HG02973 (cell line): ENCODE measurements at regions not wholly inside any gene's neighbourhood (a gene's known extent, or its start where the extent isn't known, plus 50 kb on each side); places are given as distances from the start of the nearest gene placed in this dataset.
"Not testable (repeated sequence)": the region's sequence is repeated elsewhere in the genome, so short reads cannot be mapped to it uniquely, and the experiment has no call there.

ENCODE experiments used
- ATAC-seq: cut with Tn5 transposase; IDR thresholded peaks from one replicate; pipeline ENCODE4 v1.9.1; 2021; ENCODE audit warnings: moderate library complexity; ENCODE audit not compliant: unreplicated experiment

DNA sequence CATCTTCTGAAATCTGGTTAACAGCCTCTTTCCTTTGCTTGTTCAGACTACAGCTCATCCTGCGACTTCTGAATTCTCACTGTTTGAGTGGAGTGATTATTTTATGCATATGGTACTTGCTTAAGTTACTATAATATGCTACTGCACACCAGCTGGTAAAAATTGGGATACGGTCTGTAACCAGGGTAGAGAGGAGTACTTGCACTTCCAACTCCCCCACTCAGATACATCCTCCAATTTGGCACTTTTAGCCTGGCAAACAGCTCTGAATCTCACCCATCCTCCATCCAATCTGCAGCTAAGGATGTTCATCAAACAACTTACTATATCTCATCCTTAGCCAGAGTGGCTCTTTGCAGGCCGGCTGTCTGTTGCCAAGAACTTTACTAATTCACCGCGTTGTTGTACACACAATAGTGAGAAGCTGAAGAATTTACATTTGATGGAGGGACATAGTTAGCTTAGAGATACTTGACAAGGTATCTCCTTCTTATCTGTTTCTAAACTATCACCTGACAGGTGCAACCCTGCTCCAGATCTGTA, 1323.6 kb upstream of the ALCAM start:
- ATAC-seq = not testable (repeated sequence)

- ATAC-seq = no peak
Observed at GRCh38 chr3:104044002-104044401, 1322.7 kb upstream of the ALCAM start.

DNA sequence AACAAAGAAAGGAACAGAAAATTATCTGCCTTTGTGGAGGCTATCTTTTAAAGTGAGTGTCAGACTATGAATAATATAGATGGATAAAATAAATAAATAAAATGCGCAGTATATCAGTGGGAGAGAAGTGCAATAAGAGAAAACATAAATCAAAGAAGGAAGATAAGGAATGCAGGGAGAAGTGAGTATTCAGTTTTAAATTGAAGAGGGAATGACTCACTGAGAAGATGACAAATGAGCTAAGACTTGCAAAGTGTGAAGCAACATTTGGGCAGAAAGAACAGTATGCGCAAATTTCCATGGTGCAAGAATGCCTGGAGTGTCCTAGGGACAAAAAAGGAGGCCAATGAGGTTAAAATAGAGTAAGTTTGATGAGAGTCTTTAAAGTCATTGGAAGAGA, 1300.1 kb upstream of the ALCAM start:
- ATAC-seq = no peak

DNA sequence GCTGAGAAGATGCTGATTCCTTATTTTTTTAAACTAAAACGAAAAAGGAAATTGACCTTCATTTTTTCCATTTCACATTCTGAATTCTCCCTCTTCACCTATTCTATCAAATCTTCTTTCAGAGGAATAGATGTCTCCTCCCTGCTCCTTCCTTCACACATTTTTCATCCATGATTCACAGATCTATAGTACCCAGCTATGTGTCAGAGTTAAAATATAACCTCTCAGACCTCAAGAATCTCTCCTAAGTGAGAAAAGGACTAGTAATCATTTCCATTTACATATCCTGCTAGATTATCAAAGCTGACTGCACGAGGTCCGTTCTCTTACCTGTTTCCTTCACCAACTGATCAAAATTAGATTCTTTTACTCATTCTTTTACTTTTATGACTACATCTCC, 1297.6 kb upstream of the ALCAM start:
- ATAC-seq = no peak

GRCh38 chr3:104070906-104071305, 1295.8 kb upstream of the ALCAM start:
- no peak for ATAC-seq

DNA sequence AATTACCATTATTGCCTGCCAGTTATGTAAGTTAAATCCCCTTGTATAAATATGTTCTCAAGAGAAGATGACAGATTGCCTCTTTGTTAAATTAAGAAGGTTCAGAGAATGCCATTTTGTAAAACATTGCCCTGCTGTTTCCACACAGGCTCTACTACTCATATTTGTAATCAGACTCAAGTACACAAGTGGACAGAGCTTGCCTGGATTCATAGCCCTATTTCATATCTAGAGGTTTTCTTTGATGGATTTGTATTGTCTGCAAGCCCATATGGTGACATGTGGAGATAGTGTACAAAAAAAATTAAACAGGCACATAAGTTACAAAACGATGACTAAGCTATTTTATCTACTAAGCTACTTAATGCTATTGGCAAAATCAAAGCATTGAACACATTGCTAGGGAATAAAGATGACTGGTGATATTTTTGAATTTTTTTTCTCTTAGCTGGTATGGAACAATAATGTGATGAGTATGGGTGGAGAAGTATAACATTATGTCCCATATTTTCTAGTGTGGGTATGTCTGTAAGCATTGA, 1286.6 kb upstream of the ALCAM start:
- ATAC-seq = no peak

GRCh38 chr3:104088738-104089137, 1278.0 kb upstream of the ALCAM start:
- ATAC-seq = no peak

DNA sequence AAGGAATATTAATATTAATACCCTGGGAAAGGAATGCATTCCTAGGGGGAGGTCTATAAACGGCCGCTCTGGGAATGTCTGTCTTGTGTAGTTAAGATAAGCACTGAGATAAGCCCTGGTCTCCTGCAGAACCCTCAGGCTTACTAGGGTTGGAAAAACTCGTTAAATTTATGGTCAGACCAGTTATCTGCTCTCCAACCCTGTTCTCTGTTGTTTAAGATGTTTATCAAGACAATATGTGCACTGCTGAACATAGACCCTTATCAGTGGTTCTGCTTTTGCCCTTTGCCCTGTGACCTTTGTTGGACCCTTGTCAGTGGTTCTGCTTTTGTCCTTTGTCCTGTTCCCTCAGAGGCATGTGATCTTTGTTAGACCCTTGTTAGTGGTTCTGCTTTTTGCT, 1276.7 kb upstream of the ALCAM start:
- ATAC-seq = not testable (repeated sequence)

- ATAC-seq = no peak
Observed at GRCh38 chr3:104101736-104102135, 1265.0 kb upstream of the ALCAM start.

DNA sequence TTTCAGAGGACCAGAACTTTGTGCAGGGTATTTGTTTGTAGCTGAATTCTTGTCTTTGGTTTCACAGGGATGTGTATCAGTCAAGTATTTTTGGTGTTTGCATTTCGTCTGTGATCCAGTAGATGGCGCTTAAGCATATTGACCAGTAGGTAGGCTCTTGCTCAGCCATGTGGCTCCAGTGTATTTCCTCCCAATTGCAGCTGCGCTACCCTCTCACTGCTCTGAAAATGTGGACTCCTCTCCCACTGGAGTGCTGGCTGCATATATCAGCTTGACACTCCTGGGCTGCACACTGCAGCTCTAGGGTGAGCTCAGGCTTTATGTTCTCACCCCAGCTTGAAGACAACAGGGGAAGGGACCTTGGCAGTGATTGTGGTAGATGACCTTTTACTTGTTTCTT, 1264.3 kb upstream of the ALCAM start:
- ATAC-seq = peak; percentile 88

GRCh38 chr3:104106276-104106675, 1260.4 kb upstream of the ALCAM start:
- ATAC-seq = no peak

- ATAC-seq = no peak
Observed at GRCh38 chr3:104108522-104108921, 1258.2 kb upstream of the ALCAM start.

- ATAC-seq = no peak
Observed at GRCh38 chr3:104126463-104126862, 1240.2 kb upstream of the ALCAM start.

DNA sequence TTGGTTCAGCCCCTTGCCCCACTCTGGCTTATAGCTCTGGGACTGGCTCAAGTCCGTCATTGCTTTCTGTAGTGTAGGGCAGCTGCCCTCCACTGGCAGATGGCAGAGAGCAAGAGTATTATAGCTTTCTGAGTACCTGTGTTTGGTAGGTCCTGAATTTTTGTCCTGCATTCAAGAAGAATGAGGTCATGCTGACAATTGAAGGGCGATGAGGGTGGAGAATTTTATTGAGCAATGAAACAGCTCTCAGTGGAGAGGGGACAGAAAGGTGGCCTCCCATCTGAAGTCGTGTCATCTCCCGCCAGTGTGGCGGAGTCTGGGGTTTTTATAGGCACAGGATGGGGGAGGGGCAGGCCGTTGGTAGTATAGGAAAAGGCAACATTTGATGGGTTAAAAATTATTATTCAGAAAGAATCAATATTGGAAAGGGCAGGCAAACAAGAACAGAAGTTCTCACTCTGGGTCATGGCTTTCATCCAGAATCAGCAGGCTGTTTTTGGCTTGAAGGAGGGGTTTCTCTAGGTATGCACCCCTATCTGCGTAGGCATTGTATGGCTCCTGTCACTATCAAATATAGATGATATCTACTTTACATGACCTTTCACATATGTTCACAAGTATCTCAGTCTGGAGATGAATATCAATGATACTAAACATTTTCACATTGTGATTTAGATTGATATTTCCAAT, 1239.7 kb upstream of the ALCAM start:
- no peak for ATAC-seq

DNA sequence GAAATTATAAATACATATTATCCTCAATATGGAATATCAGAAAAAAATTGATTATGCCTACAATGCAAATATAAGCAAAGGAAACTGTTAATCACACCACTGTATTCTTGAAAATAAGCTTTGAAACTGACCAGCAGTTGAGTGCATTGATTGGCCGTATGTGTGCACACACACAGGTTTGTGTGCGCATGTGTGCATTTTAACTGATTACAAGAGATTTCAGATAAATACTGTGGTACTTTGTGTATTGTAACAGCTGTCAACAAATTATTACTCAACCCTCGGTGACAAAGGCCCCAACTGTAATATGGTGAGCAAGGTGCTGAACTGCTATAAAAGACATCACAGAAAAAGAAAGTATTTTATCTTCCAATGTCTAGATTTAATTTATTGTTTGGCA, 1238.9 kb upstream of the ALCAM start:
- ATAC-seq = no peak

- ATAC-seq = no peak
Observed at GRCh38 chr3:104132566-104133403, 1233.9 kb upstream of the ALCAM start.

GRCh38 chr3:104133630-104134029, 1233.1 kb upstream of the ALCAM start:
- no peak for ATAC-seq

DNA sequence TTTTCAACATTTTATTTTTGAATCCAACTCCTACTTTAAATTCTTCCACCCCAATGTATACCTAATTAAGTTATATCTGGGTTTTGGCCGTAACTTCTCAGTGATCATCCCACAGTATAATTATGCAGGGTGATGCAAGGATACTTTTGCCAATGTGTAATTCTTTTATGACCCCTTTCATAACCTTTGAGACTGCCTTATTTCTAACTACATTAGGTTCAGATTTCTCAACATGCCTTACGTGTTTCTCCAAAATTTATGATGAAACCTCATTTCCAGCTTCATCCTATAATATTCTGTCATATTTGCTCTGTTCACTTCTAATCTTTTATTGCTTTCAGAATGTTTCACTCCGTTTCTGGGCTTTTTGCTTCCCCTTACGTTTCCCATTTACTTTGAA, 1229.6 kb upstream of the ALCAM start:
- no peak for ATAC-seq

DNA sequence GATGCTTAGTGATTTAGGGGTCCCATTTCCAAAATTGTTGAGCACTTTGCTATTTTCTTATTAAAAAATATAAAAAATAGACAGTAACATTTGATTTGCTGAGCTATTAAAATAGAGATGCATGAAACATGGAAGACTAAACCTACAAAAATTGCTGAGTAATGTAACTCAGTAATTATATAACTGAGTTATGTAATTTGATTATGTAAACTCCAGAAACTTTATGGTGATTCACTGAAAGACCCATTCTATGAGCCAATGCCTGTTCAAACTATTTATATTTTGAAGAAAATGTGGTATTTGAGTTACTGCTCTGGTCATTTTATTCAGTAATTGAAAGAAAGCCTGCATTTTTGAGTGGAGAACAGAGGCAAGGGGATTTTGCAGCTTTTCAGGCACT, 1221.5 kb upstream of the ALCAM start:
- no peak for ATAC-seq

DNA sequence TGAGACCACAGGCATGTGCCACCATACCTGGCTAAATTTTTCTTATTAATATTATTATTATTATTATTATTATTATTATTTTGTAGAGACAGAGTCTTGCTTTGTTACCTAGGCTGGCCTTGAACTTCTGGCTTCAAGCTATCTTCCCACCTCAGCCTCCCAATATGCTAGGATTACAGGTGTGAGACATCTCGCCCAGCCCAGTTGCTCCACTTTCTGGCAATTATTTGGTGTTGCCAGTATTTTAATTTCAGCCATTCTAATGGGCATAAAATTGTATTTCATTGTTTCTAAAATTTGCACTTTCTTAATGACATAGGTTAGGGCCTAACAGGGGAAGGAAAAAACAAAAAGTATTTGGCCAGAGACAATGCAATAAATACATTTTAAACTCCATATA, 1217.6 kb upstream of the ALCAM start:
- ATAC-seq = no peak

DNA sequence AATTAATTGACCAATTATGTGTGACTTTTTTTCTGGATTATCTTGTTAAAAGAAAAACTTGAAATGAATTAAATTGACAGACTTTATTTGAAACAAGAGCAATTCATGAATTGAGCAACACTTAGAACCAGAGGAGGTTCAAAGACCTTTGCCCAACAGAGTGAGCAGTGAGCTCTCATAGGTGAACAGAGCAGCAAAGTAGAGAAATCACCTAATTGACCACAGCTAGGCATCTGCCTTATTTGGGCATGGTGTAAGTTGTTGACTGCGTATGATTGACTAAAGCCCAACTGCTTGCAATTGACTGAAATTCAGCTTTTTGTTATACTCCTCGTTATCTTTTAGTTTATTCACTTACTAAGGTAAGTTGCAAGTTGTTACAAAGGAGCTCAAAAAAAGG, 1216.0 kb upstream of the ALCAM start:
- ATAC-seq = no peak

- ATAC-seq = no peak
Observed at GRCh38 chr3:104154896-104155295, 1211.8 kb upstream of the ALCAM start.
